K562 (cell line): ENCODE measurements at regions not wholly inside any gene's neighbourhood (a gene's known extent, or its start where the extent isn't known, plus 50 kb on each side); places are given as distances from the start of the nearest gene placed in this dataset.

Experiments used
- CREB1 ChIP-seq, 2 experiments: sonication (generic) in 1 of 2; formaldehyde crosslinking in 1 of 2; IDR thresholded peaks; 2 replicates each; pipeline versions ENCODE4 v1.6.1 to v1.8.0; 2012 to 2022; ENCODE audit warnings: inconsistent platforms in 1 of 2, mild to moderate bottlenecking in 1 of 2, missing genetic modification reagents in 1 of 2, moderate library complexity in 1 of 2
- CREM ChIP-seq: IDR thresholded peaks from 2 replicates; pipeline ENCODE4 v1.6.1; 2014; ENCODE audit warnings: antibody characterized with exemption, low read depth
- CTCF ChIP-seq, 3 experiments: IDR thresholded peaks in 2 of 3; conservative IDR thresholded peaks in 1 of 3; 2 replicates each; pipeline ENCODE4 v1.5.1; 2011 to 2012; ENCODE audit warnings: low read length in 3 of 3, mild to moderate bottlenecking in 3 of 3, control low read depth in 2 of 3, improper control_type of control experiment in 1 of 3, inconsistent platforms in 1 of 3, low read depth in 1 of 3, mixed read lengths in 1 of 3, moderate library complexity in 1 of 3; ENCODE audit not compliant: insufficient read depth in 2 of 3
- HOMEZ ChIP-seq: fragments of 250-450 bp; sonication (Bioruptor Pico); IDR thresholded peaks from 2 replicates; pipeline ENCODE4 v1.4.0; 2020; ENCODE audit warnings: mild to moderate bottlenecking, moderate library complexity
- JUN ChIP-seq, 2 experiments: sonication (generic) in 1 of 2; formaldehyde crosslinking in 1 of 2; IDR thresholded peaks; 2 replicates each; pipeline versions ENCODE4 v1.6.1 to v1.8.0; 2012 to 2022; ENCODE audit warnings: borderline replicate concordance in 2 of 2, mild to moderate bottlenecking in 2 of 2, improper control_type of control experiment in 1 of 2, low read depth in 1 of 2, low read length in 1 of 2, missing genetic modification reagents in 1 of 2
- L3MBTL2 ChIP-seq: fragments of 450-650 bp; IDR thresholded peaks from 2 replicates; pipeline ENCODE4 v1.6.1; 2016; ENCODE audit warnings: mild to moderate bottlenecking, moderate library complexity
- STAT5B ChIP-seq: fragments of 250-450 bp; sonication (Bioruptor Pico); IDR thresholded peaks from 2 replicates; pipeline ENCODE4 v1.8.0; 2021; ENCODE audit warnings: mild to moderate bottlenecking, inconsistent platforms
- ZBTB7A ChIP-seq: IDR thresholded peaks from 2 replicates; pipeline ENCODE4 v1.6.1; 2011; ENCODE audit warnings: low read depth, mild to moderate bottlenecking, low read length, moderate library complexity, borderline replicate concordance; ENCODE audit not compliant: control insufficient read depth
- ZNF23 ChIP-seq: fragments of 250-450 bp; sonication (Bioruptor Pico); IDR thresholded peaks from 2 replicates; pipeline ENCODE4 v1.4.0; 2020; ENCODE audit warnings: mild to moderate bottlenecking

DNA sequence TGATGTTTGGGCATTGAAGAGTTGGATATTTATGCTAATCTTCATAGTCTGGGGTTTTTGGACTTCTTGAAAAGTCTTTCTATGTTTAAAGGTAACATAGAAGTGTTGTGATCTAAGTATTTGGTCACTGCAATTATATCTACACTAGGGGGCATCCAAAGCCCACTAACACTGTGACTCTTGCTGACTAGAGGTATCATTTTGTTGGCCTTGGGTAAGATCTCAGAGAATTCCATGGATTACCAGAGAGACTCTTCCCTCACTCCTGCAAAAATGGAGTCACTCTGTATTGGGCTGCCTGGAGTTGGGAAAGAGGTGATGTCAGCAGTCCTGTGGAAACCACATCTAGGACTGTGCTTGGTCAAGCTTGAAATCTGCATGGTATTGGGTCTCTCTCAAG is 1077.6 kb downstream of the FAM133A start:
- no peak for TF ChIP-seq JUN (IDR thresholded peaks at IDR 0.05; ENCODE audit: borderline replicate concordance, low read depth, low read length)
- TF ChIP-seq JUN (CRISPR knock-in tag; IDR thresholded peaks at IDR 0.05; ENCODE audit: borderline replicate concordance): no peak
- no peak for TF ChIP-seq ZNF23 (CRISPR knock-in tag)
- no peak for TF ChIP-seq L3MBTL2
- no peak for TF ChIP-seq CREB1 (IDR thresholded peaks at IDR 0.05)
- no peak for TF ChIP-seq CREB1 (CRISPR knock-in tag; IDR thresholded peaks at IDR 0.05)
- TF ChIP-seq CTCF (IDR thresholded peaks at IDR 0.05 in 2 of 3, conservative IDR thresholded peaks at IDR 0.05 in 1 of 3; ENCODE audit: insufficient read depth in 2 of 3, low read depth in 1 of 3, low read length in 3 of 3): no peak
- no peak for TF ChIP-seq ZBTB7A
- TF ChIP-seq STAT5B (CRISPR knock-in tag): no peak
- TF ChIP-seq HOMEZ (CRISPR knock-in tag): no peak
- no peak for TF ChIP-seq CREM
